ENCODE measurements at regions not wholly inside any gene's neighbourhood (a gene's known extent, or its start where the extent isn't known, plus 50 kb on each side); places are given as distances from the start of the nearest gene placed in this dataset.

DNA sequence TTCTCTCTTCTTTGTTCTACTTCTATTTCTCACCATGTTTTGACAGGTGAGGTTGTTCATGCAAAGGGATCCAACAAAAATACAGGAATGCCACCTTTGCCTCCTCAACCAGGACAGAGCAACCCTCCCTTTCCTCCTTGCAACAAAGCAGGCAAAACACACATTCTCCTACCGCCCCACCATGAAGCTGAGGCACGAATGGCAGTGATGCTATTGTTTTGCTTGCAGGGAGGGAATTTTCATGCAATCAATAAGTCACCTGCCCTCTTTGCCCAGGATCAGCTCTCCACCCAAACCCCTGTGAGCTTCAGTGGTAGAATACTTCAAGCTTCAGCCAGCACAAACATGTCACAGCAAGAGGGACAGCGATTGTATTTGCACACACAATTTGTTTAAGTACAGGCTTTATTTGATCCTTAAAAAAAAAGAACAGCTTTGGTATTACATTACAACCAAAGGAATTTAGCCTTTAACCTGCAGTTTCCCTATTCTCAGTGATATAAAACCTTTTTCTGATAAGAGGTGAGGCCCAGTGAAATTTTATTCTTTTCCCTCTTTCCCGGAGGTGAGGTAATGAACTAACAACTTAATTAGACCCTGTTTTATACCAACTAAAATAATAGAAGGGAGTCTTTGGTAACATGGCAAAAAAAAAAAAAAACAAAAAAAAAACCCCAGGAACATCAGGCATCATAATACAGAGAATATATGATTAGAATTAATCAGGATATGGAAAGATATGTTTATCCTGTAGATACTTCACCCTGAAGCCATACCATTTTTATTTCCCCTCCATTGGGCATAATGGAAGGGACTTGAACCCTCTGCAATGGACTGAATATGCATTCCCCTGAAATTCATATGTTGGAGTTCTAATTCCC is 87.0 kb upstream of the EEA1 start:
- no peak for DNase-seq

DNA sequence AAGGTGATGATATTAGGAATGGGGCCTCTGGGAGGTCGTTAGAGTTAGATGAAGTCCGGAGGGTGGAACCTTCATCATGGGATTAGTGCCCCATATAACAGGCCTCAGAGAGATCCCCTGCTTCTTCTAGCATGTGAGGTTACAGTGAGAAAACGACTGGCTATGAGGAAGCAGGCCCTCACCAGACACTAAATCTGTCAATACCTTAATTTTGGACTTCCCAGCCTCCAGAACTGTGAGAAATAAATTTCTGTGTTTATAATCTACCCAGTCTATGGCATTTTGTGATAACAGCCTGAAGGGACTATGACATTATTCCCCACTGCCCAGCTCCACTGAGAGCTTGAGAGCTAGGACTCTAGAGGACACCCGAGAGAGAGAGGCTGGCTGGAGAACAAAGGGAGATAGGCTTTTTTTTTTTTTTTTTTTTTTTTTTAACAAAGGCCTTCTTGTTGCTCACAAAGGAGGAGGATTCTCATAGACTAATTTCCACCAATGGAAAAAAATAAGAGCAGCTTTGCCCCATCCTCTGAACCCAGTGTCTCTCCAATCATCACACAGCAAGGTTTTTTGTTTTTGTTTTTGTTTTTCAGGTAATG is 87.8 kb upstream of the EEA1 start:
- DNase-seq = no peak

GRCh38 chr12:93018610-93019009 is 89.5 kb upstream of the EEA1 start:
- DNase-seq = no peak

DNA sequence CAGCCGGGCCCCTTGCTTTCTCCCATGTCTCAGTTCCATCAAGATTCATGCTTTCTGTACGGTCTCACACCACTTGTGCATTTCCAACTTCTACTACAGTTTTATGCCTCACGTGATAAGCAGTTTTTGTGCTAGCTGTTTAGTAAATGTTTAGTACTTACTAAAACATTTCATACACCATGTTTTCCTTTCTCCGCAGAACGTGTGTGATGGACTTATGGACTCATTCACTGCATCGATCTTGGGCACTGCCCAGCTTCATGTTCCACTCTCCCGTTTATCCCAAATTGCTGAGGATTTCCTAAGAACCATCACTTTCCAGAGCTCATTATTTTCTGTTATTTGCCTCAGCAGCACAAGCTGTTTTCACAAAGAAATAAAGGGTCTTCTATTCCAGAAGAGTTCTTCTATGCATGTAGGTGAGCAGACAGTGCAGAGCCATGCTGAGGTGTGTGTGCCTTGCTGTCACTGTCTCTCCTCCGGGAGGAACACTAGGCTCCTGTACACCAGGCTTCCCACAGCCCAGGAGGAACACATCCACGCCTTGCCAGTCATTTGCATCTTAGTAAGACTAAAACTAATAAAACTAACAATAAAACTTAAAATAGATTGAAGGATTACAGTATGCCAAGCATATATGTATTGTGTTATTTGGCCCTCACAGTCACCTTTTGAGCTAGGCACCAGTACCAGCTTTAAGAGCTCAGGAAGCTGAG is 90.3 kb upstream of the EEA1 start:
- DNase-seq = no peak

DNA sequence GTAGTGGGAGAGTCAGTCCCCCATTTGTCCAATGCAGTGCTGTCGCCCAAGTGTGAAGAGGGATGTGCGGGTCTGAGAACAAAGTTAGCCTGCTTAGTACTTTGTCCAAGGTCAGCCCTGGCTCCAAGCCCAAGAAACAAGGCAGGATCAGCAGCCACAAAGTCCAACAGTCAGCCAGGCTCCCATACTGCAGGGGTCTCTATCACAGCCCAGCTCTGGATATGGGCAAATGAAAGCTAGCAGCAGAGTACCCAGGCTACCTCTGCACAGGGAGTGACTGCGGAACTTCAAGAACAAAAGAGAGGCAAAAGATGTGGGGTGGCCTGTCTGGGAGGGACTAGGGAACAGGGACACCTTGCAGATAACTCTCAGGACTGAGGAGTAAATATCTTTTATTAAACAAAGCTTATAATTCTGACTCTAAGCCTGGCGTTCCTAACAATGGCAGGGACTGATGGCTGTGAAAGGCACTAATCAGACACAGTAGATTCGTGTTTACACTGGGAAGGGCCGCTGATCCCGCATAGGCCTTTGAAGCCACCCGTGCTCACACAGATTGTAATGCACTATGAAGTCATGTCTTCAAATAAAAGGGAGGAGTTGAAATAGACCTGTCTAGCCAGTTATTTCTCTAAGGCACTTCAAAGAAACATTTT is 91.0 kb upstream of the EEA1 start:
- no peak for DNase-seq

- DNase-seq = no peak
These were observed 91.8 kb upstream of the EEA1 start for GRCh38 chr12:93020631-93021597.

- DNase-seq = no peak
These were observed 93.7 kb upstream of the EEA1 start for GRCh38 chr12:93022603-93023340.

DNA sequence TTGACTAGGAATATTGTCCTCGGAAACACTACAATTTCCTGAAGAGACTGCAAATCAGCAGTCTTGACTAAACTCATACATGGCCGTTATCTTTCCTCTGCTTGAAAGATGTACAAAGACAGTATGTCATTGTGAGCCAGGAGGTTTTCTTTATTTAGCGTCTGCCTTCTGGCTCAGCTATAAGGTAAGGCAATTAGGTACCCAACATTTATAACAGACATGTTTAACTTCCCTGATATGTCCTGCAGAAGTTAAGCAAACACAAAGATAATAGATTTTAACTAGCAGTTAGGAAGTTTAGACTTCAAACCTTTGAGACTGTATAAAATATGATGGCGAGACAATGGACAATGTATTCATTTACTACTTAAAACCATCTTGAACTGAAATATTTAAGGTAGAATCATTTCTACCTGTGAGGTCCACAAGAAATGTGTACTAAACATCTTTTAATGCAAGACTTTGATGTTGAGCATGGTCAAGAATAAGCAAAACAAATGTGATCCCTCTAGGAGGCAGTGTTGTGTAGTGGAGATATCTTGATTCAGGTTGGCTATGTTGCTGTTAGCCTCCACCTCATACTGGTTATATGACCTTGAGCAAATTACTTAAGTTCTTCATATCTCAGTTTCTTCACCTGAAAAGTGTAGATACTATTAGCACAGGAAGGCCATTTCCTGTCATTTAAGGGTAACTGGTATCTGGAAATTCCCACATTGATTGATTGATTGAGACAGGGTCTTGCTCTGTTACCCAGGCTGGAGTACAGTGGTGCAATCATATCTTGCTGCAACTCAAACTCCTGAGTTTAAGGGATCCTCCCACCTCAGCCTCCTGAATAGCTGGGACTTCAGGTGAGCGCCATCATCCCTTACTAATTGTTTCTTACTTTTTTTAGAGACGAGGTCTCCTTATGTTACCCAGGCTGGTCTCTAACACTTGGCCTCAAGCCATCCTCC is 96.3 kb upstream of the EEA1 start:
- DNase-seq = no peak

DNA sequence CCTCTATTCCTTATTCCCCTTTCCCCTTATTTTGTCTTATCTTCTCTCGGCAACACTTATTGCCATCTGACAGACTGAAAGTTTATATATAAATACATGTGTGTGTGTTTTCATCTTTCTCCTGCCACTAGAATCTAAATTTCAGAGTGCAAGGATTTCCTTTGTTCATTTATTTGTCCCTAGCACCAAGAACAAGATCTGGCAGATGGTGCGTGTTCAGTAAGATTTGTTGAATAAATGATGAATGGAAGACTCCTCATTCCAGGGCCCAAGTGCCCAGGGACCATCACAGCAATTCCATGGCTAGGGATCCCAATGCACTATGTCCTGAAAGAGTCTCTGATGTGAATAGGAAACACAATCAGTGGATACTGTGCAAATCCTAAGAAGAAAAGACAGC is 97.9 kb upstream of the EEA1 start:
- no peak for DNase-seq

- no peak for DNase-seq
These were observed 100.0 kb upstream of the EEA1 start for GRCh38 chr12:93029091-93029490.

DNA sequence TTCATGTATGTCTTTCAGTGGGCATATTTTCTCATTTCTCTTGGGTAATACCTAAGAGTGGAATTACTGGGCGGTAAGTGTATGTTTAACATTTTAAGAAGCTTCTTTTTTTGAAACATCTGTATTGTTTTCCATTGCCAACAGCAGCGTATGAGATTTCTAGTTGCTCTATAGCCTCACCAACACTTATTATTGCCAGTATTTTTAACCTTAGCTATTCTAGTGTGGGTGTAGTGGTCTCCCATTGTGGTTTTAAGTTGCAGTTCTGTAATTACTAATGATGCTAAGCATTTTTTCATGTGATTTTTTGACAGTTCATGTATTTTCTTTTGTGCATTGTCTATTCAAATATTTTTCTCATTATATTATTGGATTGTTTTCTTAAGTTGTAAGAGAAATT is 101.9 kb upstream of the EEA1 start:
- no peak for DNase-seq

GRCh38 chr12:93032758-93033157 is 103.7 kb upstream of the EEA1 start:
- no peak for DNase-seq

DNA sequence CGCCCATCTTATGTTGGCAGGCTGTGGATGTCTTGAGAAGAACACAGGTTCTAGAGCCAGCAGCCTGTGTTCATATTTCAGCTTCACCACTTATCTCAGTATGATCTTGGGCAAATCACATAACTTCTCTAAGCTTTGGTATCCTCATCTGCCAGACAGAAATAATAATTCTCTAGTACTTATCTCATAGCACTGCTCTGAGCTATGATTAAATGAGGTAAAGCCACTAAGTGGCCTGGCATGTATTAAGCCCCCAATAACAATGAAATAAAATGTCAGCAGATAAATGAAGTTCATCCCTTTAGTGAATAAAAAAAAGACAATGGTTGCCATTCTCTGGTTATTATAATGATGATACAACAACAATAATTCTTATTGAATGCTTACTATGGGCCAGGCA is 104.9 kb upstream of the EEA1 start:
- DNase-seq = no peak

DNA sequence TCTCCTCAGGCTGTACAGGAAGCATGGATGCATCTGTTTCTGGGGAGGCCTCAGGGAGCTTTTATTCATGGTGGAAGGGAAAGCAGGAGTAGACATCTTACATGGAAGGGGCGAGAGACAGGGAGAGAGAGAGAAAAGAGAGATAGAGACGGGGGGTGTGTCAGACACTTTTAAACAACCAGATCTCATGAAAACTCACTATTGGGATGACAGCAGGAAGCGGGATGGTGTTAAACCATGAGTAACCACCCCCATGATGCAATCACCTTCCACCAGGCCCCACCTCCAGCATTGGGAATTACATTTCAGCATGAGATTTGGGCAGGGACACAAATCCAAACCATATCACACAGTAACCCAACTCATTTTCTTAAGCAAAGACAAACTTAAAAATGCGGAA is 110.0 kb upstream of the EEA1 start:
- DNase-seq = no peak

- no peak for DNase-seq
These were observed 110.8 kb upstream of the EEA1 start for GRCh38 chr12:93039930-93040329.

GRCh38 chr12:93040367-93040766 is 111.3 kb upstream of the EEA1 start:
- no peak for DNase-seq

DNA sequence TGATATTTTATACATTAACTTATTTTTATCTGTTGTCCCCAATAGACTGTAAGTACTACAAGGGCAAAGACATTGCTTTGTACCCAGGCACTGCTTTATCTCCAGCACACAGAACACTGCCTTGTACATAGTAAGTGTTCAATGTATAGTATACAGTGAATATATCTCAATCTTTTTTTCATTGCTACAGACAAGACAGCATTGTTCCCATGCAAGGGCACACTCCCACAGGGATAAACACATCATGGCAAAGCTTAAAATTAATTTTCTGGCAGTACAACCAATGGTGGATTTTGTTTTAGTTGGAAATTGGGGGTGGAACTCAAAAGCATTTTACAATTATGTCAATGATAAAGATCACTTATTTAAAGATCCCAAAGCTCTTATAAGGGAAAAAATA is 112.3 kb upstream of the EEA1 start:
- DNase-seq = no peak

DNA sequence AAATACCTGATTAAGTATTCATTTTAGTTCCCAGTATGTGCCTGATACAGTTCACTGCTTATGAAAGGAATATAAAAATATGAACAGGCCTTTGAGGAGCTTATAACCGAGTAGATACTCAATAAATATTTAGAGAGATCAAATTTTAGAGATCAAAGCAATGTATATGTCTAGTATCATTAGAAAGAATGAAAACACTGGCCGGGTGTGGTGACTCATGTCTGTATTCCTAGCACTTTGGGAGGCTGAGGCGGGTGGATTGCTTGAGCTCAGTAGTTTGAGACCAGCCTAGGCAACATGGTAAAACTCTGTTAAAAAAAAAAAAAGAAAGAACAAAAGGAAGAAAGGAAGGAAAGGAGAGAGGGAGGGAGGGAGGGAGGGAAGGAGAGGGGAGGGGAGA is 113.2 kb upstream of the EEA1 start:
- DNase-seq = no peak

DNA sequence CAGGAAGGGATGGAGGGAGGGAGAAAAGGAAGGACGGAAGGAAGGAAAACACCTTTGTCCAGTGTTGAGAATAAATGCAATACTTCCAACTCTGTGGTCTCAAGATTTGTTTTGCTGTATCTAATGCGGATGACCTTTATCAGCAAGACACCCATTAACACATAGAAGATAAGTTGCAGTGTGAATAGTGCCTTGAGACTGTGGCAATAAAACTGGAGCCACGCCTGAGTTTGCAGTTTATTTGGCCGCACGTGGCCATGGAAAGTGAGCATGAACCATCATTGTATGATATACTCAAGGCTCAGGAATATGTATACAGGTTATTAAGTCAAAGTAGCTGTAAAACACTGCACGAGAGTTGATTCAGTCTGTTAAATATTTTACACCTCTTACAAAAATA is 113.6 kb upstream of the EEA1 start:
- DNase-seq = no peak

GRCh38 chr12:93043192-93043876 is 114.2 kb upstream of the EEA1 start:
- no peak for DNase-seq

All from stimulated activated CD4-positive, alpha-beta T cell treated with anti-CD3 and anti-CD28 coated beads, Interleukin-4, amount 100 ng/mL, for 24 hours (primary cell).